GM23338 (cell line): ENCODE measurements at regions not wholly inside any gene's neighbourhood (a gene's known extent, or its start where the extent isn't known, plus 50 kb on each side); places are given as distances from the start of the nearest gene placed in this dataset.

Experiments
- ATAC-seq: fragments of 200-7000 bp; cut with Tn5 transposase; 3 replicates; pipeline ENCODE4 v1.9.1; 2020
- DNase-seq: peaks from one replicate; pipeline ENCODE4 v3.0.0-alpha.2; 2015; ENCODE audit warnings: low spot score
- H2AFZ ChIP-seq: fragments of 200-600 bp; sonication (generic); 2 replicates; pipeline ENCODE4 v1.8.0; 2016; ENCODE audit warnings: antibody characterized with exemption, mild to moderate bottlenecking, moderate library complexity
- H3F3A ChIP-seq: fragments of 200-600 bp; sonication (generic); replicated peaks from 2 replicates; pipeline ENCODE4 v1.8.0; 2017; ENCODE audit warnings: antibody characterized with exemption, mixed run types, low read depth
- H3K27ac ChIP-seq: fragments of 200-600 bp; sonication (generic); 2 replicates; pipeline ENCODE4 v1.6.1; 2016; ENCODE audit warnings: low read depth
- H3K27me3 ChIP-seq: fragments of 200-600 bp; sonication (generic); 2 replicates; pipeline ENCODE4 v1.8.0; 2016; ENCODE audit warnings: mild to moderate bottlenecking, mixed run types, moderate library complexity; ENCODE audit not compliant: insufficient read depth
- H3K36me3 ChIP-seq: fragments of 200-600 bp; sonication (generic); 2 replicates; pipeline ENCODE4 v1.8.0; 2016; ENCODE audit warnings: mild to moderate bottlenecking; ENCODE audit not compliant: insufficient read depth
- H3K4me1 ChIP-seq: fragments of 200-600 bp; sonication (generic); 2 replicates; pipeline ENCODE4 v1.8.0; 2016; ENCODE audit warnings: mild to moderate bottlenecking, moderate library complexity; ENCODE audit not compliant: insufficient read depth
- H3K4me2 ChIP-seq: fragments of 200-600 bp; sonication (generic); 2 replicates; pipeline ENCODE4 v1.7.1; 2017; ENCODE audit warnings: mixed run types
- H3K4me3 ChIP-seq: fragments of 200-600 bp; sonication (generic); 2 replicates; pipeline ENCODE4 v1.6.1; 2016; ENCODE audit warnings: mixed run types
- H3K79me2 ChIP-seq: fragments of 200-600 bp; sonication (generic); replicated peaks from 2 replicates; pipeline ENCODE4 v1.8.0; 2017; ENCODE audit warnings: mild to moderate bottlenecking; ENCODE audit not compliant: insufficient read depth
- H3K9me2 ChIP-seq: fragments of 200-600 bp; sonication (generic); 2 replicates; pipeline ENCODE4 v1.8.0; 2017; ENCODE audit not compliant: insufficient read depth
- H4K20me1 ChIP-seq: fragments of 200-600 bp; sonication (generic); replicated peaks from 2 replicates; pipeline ENCODE4 v1.8.0; 2017; ENCODE audit warnings: mild to moderate bottlenecking; ENCODE audit not compliant: insufficient read depth
- H3K27ac Mint-ChIP-seq: 2 replicates; pipeline ENCODE4 v1.8.0; 2020; ENCODE audit warnings: inconsistent platforms, mild to moderate bottlenecking, moderate library complexity, mixed read lengths
- H3K27me3 Mint-ChIP-seq: 3 replicates; pipeline ENCODE4 v1.8.0; 2022; ENCODE audit warnings: low read depth, mild to moderate bottlenecking, moderate library complexity, mixed read lengths, inconsistent platforms; ENCODE audit not compliant: insufficient read depth, poor library complexity
- H3K36me3 Mint-ChIP-seq: 3 replicates; pipeline ENCODE4 v1.8.0; 2021; ENCODE audit warnings: low read depth, mild to moderate bottlenecking, inconsistent platforms, moderate library complexity, mixed read lengths
- H3K4me1 Mint-ChIP-seq: 3 replicates; pipeline ENCODE4 v1.8.0; 2020; ENCODE audit warnings: mild to moderate bottlenecking, inconsistent platforms, mixed read lengths
- H3K4me3 Mint-ChIP-seq: 3 replicates; pipeline ENCODE4 v1.8.0; 2021; ENCODE audit warnings: moderate library complexity, mild to moderate bottlenecking, inconsistent platforms, mixed read lengths
- H3K9me3 Mint-ChIP-seq: 3 replicates; pipeline ENCODE4 v1.8.0; 2020; ENCODE audit warnings: moderate library complexity, mild to moderate bottlenecking, inconsistent platforms, mixed read lengths
- CREB1 ChIP-seq: fragments of 250-450 bp; sonication (Bioruptor Pico); IDR thresholded peaks from 2 replicates; pipeline ENCODE4 v1.5.0; 2020; ENCODE audit warnings: low read depth, mild to moderate bottlenecking, moderate library complexity
- CTCF ChIP-seq, 2 experiments: fragments of 200-600 bp in 1 of 2; sonication (generic) in 1 of 2; conservative IDR thresholded peaks; 2 replicates each; pipeline versions ENCODE4 v1.5.1 to v1.6.1; 2016 to 2017; ENCODE audit warnings: antibody characterized with exemption in 2 of 2, low read depth in 2 of 2, mild to moderate bottlenecking in 2 of 2, moderate library complexity in 1 of 2
- ETS1 ChIP-seq: IDR thresholded peaks from 2 replicates; pipeline ENCODE4 v1.6.1; 2016; ENCODE audit warnings: antibody characterized with exemption
- EZH2 ChIP-seq: fragments of 200-600 bp; sonication (generic); IDR thresholded peaks from one replicate; pipeline ENCODE4 v1.8.0; 2017; ENCODE audit warnings: antibody characterized with exemption, mild to moderate bottlenecking, low read depth; ENCODE audit not compliant: unreplicated experiment
- EZH2phosphoT487 ChIP-seq: fragments of 200-600 bp; sonication (generic); IDR thresholded peaks from one replicate; pipeline ENCODE4 v1.8.1; 2018; ENCODE audit warnings: antibody characterized with exemption; ENCODE audit not compliant: unreplicated experiment
- JUNB ChIP-seq: IDR thresholded peaks from one replicate; pipeline ENCODE4 v1.6.1; 2016; ENCODE audit warnings: antibody characterized with exemption; ENCODE audit not compliant: unreplicated experiment
- NANOG ChIP-seq: IDR thresholded peaks from 2 replicates; pipeline ENCODE4 v1.6.1; 2016; ENCODE audit warnings: antibody characterized with exemption, borderline replicate concordance
- POLR2AphosphoS5 ChIP-seq: IDR thresholded peaks from 2 replicates; pipeline ENCODE4 v1.6.1; 2016; ENCODE audit warnings: antibody characterized with exemption, low read depth
- STAT1 ChIP-seq: IDR thresholded peaks from one replicate; pipeline ENCODE4 v1.6.1; 2016; ENCODE audit warnings: antibody characterized with exemption; ENCODE audit not compliant: unreplicated experiment
- ZNF114 ChIP-seq: fragments of 250-450 bp; sonication (Bioruptor Pico); IDR thresholded peaks from 2 replicates; pipeline ENCODE4 v1.5.0; 2020; ENCODE audit warnings: mild to moderate bottlenecking, moderate library complexity
- ZNF331 ChIP-seq: fragments of 250-450 bp; sonication (Bioruptor Pico); IDR thresholded peaks from 2 replicates; pipeline ENCODE4 v1.5.0; 2020; ENCODE audit warnings: low read depth, mild to moderate bottlenecking, moderate library complexity
- ZNF462 ChIP-seq: fragments of 250-450 bp; sonication (Bioruptor Pico); IDR thresholded peaks from 2 replicates; pipeline ENCODE4 v1.5.0; 2020; ENCODE audit warnings: mild to moderate bottlenecking, moderate library complexity

- TF ChIP-seq JUNB: no peak
- no peak for TF ChIP-seq CTCF (conservative IDR thresholded peaks at IDR 0.05; ENCODE audit: low read depth in 2 of 2)
Measured at GRCh38 chr20:58568126-58568482, 52.9 kb upstream of the APCDD1L start (continued).

GRCh38 chr20:58567437-58567836, 52.2 kb upstream of the APCDD1L start:
- H4K20me1 ChIP-seq: no peaks in the 10 kb centered on the region
- no peak for ATAC-seq
- H3K4me3 ChIP-seq: no peak overlapping the region
- peaks cover 5% of the 10 kb centered on the region; the same call in 1 of the 3 replicates for H3K9me3 Mint-ChIP-seq
- no peak overlapping the region for H2AFZ ChIP-seq
- H3K27ac ChIP-seq: no peak overlapping the region
- no peaks in the 10 kb centered on the region for H3K79me2 ChIP-seq
- DNase-seq: no peak
- H3K4me1 ChIP-seq: no peaks in the 10 kb centered on the region
- H3K27me3 ChIP-seq: no peaks in the 10 kb centered on the region
- H3K4me2 ChIP-seq: no peak overlapping the region
- no peaks in the 10 kb centered on the region for H3F3A ChIP-seq
- no peaks in the 10 kb centered on the region for H3K9me2 ChIP-seq
- H3K4me3 Mint-ChIP-seq: no peak overlapping the region
- no peaks in the 10 kb centered on the region for H3K36me3 ChIP-seq
- peaks cover 9% of the 10 kb centered on the region; the same call in 2 of the 3 replicates for H3K4me1 Mint-ChIP-seq
- no peaks in the 10 kb centered on the region for H3K27me3 Mint-ChIP-seq
- H3K27ac Mint-ChIP-seq: no peak overlapping the region
- H3K36me3 Mint-ChIP-seq: no peaks in the 10 kb centered on the region
- TF ChIP-seq ZNF331 (no peak), ETS1 (no peak), EZH2phosphoT487 (no peak), EZH2 (no peak), ZNF114 (no peak), POLR2AphosphoS5 (no peak), ZNF462 (CRISPR knock-in tag) (no peak), CREB1 (no peak), STAT1 (no peak), JUNB (no peak), NANOG (no peak), CTCF (conservative IDR thresholded peaks at IDR 0.05; ENCODE audit: low read depth in 2 of 2) (no peak)
